Lung (tissue), 11 donors: ENCODE measurements at regions not wholly inside any gene's neighbourhood (a gene's known extent, or its start where the extent isn't known, plus 50 kb on each side); places are given as distances from the start of the nearest gene placed in this dataset.

Source experiments
- ATAC-seq: fragments of 200-7000 bp; cut with Tn5 transposase; one replicate; pipeline ENCODE4 v1.9.1; 2020; ENCODE audit warnings: moderate number of reproducible peaks; ENCODE audit not compliant: insufficient read depth, low FRiP score
- DNase-seq, 3 donors: peaks; one replicate each; pipeline ENCODE4 v3.0.0-alpha.2; 2013 to 2017
- H3K27ac ChIP-seq, 2 donors: one replicate each; pipeline ENCODE4 v1.5.1; 2013; ENCODE audit warnings: mild to moderate bottlenecking in 2 of 2, moderate library complexity in 2 of 2, control low read depth in 1 of 2, inconsistent platforms in 1 of 2, low read depth in 1 of 2, low read length in 1 of 2
- H3K27me3 ChIP-seq, 3 donors: one replicate each; pipeline ENCODE4 v1.5.1; 2013; ENCODE audit warnings: low read length in 2 of 3; ENCODE audit not compliant: control insufficient read depth in 3 of 3, insufficient read depth in 3 of 3
- H3K36me3 ChIP-seq, 4 donors: one replicate each; pipeline ENCODE4 v1.5.1; 2013; ENCODE audit warnings: low read length in 4 of 4, mild to moderate bottlenecking in 1 of 4, moderate library complexity in 1 of 4; ENCODE audit not compliant: control insufficient read depth in 4 of 4, insufficient read depth in 4 of 4
- H3K4me1 ChIP-seq, 5 donors: one replicate each; pipeline ENCODE4 v1.5.1; 2013; ENCODE audit warnings: low read length in 5 of 5, mild to moderate bottlenecking in 2 of 5, moderate library complexity in 1 of 5; ENCODE audit not compliant: control insufficient read depth in 5 of 5, insufficient read depth in 5 of 5
- H3K4me3 ChIP-seq: one replicate; pipeline ENCODE4 v1.5.1; 2013; ENCODE audit warnings: mild to moderate bottlenecking, control low read depth, moderate library complexity
- H3K9ac ChIP-seq, 2 donors: one replicate each; pipeline ENCODE4 v1.5.1; 2013; ENCODE audit warnings: low read length in 2 of 2, control low read depth in 1 of 2; ENCODE audit not compliant: insufficient read depth in 1 of 2
- H3K9me3 ChIP-seq, 4 donors: one replicate each; pipeline ENCODE4 v1.5.1; 2013; ENCODE audit warnings: low read length in 3 of 4, mild to moderate bottlenecking in 1 of 4, moderate library complexity in 1 of 4; ENCODE audit not compliant: control insufficient read depth in 4 of 4, insufficient read depth in 3 of 4
- WGBS, 2 donors: extraction: QIAGEN DNeasy Blood & Tissue Kit; methylation state at CpG; one replicate each; pipeline ENCODE4 v1.1.7; 2013; 5-methylcytosine and 5-hydroxymethylcytosine counted together
- TF ChIP-seq, protein P1 (sequence below): IDR thresholded peaks from 2 replicates; pipeline ENCODE4 v1.5.1; 2012; ENCODE audit warnings: mild to moderate bottlenecking; ENCODE audit errors: control extremely low read depth, extremely low read depth
- donor health status: control.
- donor health status: control.
- donor health status: Bipolar disorder and iron deficiency.
- donor health status: healthy.
- donor health status: DM: yes; HTN: yes; CAD: no.

DNA sequence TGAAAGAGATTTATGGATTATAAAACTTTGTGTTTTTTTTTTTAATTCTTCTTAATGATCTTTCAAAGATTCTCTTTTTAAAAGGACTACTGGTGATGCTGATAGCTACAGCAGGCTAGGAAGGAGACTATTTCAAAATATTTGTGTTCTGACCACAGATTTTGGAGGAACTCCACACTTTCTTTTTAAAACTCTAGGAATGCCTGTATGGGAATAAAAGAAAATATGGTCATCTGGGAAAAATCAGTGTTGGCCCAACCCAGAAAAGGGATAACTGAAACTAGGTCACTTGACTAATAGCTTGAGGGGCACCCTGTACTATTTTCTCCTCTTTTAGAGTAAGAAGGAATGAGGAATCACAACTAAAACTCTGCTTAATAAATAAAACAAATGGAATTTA lies 97.6 kb upstream of the ADAMTS19 start:
- H3K27ac ChIP-seq, result no peak overlapping the region
- no peak for ATAC-seq

DNA sequence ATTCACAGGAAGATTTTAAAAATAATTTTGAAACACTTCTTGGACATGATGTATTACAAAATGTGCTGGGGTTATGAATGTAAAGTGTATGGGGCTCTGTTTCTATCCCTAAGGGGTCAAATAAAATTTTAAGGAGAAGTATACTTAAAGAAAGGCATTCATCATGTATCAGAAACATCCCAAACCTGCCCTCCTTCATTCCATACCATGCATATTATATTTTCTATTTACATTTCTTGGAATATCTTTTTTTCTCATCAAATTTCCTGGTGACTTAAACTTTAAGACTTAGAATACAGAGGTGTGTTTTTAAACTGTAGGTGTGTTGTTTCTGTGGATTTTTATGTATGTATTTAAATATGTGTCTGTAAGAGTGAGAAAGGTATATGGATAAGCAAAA lies 96.1 kb upstream of the ADAMTS19 start:
- no peak for ATAC-seq
- TF ChIP-seq, protein P1, sequence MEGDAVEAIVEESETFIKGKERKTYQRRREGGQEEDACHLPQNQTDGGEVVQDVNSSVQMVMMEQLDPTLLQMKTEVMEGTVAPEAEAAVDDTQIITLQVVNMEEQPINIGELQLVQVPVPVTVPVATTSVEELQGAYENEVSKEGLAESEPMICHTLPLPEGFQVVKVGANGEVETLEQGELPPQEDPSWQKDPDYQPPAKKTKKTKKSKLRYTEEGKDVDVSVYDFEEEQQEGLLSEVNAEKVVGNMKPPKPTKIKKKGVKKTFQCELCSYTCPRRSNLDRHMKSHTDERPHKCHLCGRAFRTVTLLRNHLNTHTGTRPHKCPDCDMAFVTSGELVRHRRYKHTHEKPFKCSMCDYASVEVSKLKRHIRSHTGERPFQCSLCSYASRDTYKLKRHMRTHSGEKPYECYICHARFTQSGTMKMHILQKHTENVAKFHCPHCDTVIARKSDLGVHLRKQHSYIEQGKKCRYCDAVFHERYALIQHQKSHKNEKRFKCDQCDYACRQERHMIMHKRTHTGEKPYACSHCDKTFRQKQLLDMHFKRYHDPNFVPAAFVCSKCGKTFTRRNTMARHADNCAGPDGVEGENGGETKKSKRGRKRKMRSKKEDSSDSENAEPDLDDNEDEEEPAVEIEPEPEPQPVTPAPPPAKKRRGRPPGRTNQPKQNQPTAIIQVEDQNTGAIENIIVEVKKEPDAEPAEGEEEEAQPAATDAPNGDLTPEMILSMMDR, result no peak
- Histone ChIP-seq H3K4me3 (no peak overlapping the region), H3K4me1 (peaks cover 0 to 7% (median 0%) of the 10 kb centered on the region in 5 donors), H3K36me3 (no peaks in the 10 kb centered on the region), H3K27ac (no peak overlapping the region), H3K27me3 (no peaks in the 10 kb centered on the region), H3K9ac (no peak overlapping the region), H3K9me3 (peaks cover 0 to 3% (median 0%) of the 10 kb centered on the region in 4 donors)
- DNase-seq, result no peak

More for the DNA sequence above, 97.6 kb upstream of the ADAMTS19 start:
- Histone ChIP-seq H3K4me3 (no peak overlapping the region), H3K4me1 (peaks cover 0 to 7% (median 0%) of the 10 kb centered on the region in 5 donors), H3K9ac (no peak overlapping the region), H3K36me3 (no peaks in the 10 kb centered on the region), H3K27me3 (no peaks in the 10 kb centered on the region), H3K9me3 (peaks cover 0 to 3% (median 0%) of the 10 kb centered on the region in 4 donors)
- no peak for DNase-seq
- TF ChIP-seq, protein P1, result no peak

DNA sequence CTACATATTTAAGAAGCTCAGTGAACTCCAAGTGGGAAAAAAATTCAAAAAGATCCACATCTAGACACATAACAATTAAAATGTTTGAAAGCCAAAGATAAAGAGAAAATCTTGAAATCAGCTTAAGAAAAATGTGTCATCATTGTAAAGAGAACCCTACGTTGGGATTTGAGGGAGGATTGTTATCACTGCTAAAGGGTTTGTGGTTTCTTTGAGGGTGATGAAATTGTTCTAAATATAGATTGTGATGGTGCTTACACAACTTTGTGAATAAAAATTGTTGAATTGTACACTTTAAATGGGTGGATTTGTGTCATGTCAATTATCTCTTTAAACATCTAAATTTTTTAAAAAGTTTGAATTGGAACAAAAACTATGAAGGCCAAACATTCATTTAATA lies 92.2 kb upstream of the ADAMTS19 start:
- H3K9me3 ChIP-seq, result peaks cover 0 to 3% (median 0%) of the 10 kb centered on the region in 4 donors
- H3K36me3 ChIP-seq, result no peaks in the 10 kb centered on the region
- no peaks in the 10 kb centered on the region for H3K27me3 ChIP-seq
- no peak overlapping the region for H3K4me3 ChIP-seq
- ATAC-seq (no peak), DNase-seq (no peak)
- H3K9ac ChIP-seq, result no peak overlapping the region
- TF ChIP-seq, protein P1, result no peak
- H3K4me1 ChIP-seq, result no peaks in the 10 kb centered on the region
- no peak overlapping the region for H3K27ac ChIP-seq
- 12 to 22% methylated on average over 1 of the region's 1 CpG for WGBS, 2 donors

DNA sequence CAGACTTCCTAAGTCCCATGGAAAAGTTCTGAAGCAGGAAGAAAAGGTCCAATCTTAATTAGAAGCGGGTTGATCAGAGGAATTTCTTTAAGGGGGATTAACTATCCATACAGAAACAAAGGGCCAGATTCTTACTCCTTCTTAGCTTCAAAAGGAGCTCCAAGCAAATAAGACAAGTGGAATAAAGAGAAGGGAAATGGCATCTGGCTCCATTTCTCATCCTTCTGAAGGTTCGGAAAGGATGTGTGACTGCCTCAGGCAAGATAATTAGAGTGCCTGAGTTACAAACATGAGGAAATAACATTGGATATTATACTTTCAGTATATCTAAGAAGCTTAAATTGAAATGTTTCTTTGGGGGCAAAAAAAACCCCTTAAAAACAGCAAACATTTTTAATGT lies 88.1 kb upstream of the ADAMTS19 start:
- H3K9me3 ChIP-seq, result no peaks in the 10 kb centered on the region
- H3K9ac ChIP-seq, result no peak overlapping the region
- no peaks in the 10 kb centered on the region for H3K4me1 ChIP-seq
- no peaks in the 10 kb centered on the region for H3K27me3 ChIP-seq
- WGBS, 2 donors, result 58 to 69% methylated on average over 2 of the region's 2 CpGs
- DNase-seq (no peak), ATAC-seq (no peak)
- H3K4me3 ChIP-seq, result no peak overlapping the region
- H3K36me3 ChIP-seq, result no peaks in the 10 kb centered on the region
- TF ChIP-seq, protein P1, result no peak
- no peak overlapping the region for H3K27ac ChIP-seq
